ENCODE measurements at regions not wholly inside any gene's neighbourhood (a gene's known extent, or its start where the extent isn't known, plus 50 kb on each side); places are given as distances from the start of the nearest gene placed in this dataset.

GRCh38 chr7:94264756-94265155 lies 129.9 kb upstream of the COL1A2 start:
- peaks cover 1% of the 10 kb centered on the region for H3K27me3 Mint-ChIP-seq (ENCODE audit: insufficient read depth, low read depth, poor library complexity)

GRCh38 chr7:94265456-94265855 lies 129.2 kb upstream of the COL1A2 start:
- Histone ChIP-seq H3K27me3 (ENCODE audit: insufficient read depth) (no peaks in the 10 kb centered on the region), H4K20me1 (replicated peaks; ENCODE audit: insufficient read depth) (no peaks in the 10 kb centered on the region), H3K9me2 (ENCODE audit: insufficient read depth) (no peaks in the 10 kb centered on the region), H3K27ac (ENCODE audit: low read depth) (no peak overlapping the region), H2AFZ (no peak overlapping the region), H3K36me3 (ENCODE audit: insufficient read depth) (no peaks in the 10 kb centered on the region), H3K79me2 (replicated peaks; ENCODE audit: insufficient read depth) (no peaks in the 10 kb centered on the region), H3K4me2 (no peak overlapping the region), H3K4me1 (ENCODE audit: insufficient read depth) (no peaks in the 10 kb centered on the region), H3K4me3 (no peak overlapping the region), H3F3A (replicated peaks; ENCODE audit: low read depth) (no peaks in the 10 kb centered on the region)
- Mint-ChIP-seq H3K9me3 (no peaks in the 10 kb centered on the region), H3K4me1 (peaks cover 3% of the 10 kb centered on the region; the same call in 1 of the 3 replicates), H3K27ac (no peak overlapping the region), H3K4me3 (no peak overlapping the region), H3K27me3 (ENCODE audit: insufficient read depth, low read depth, poor library complexity) (peaks cover 1% of the 10 kb centered on the region), H3K36me3 (ENCODE audit: low read depth) (no peaks in the 10 kb centered on the region)
- TF ChIP-seq STAT1 (IDR thresholded peaks at IDR 0.05; ENCODE audit: unreplicated experiment) = no peak
- no peak for TF ChIP-seq ETS1 (IDR thresholded peaks at IDR 0.05)
- TF ChIP-seq CREB1 (CRISPR knock-in tag; IDR thresholded peaks at IDR 0.05; ENCODE audit: low read depth) = no peak
- TF ChIP-seq POLR2AphosphoS5 (IDR thresholded peaks at IDR 0.05; ENCODE audit: low read depth) = no peak
- TF ChIP-seq CTCF (conservative IDR thresholded peaks at IDR 0.05; ENCODE audit: low read depth in 2 of 2) = no peak
- no peak for TF ChIP-seq ZNF331 (CRISPR knock-in tag; IDR thresholded peaks at IDR 0.05; ENCODE audit: low read depth)
- TF ChIP-seq EZH2phosphoT487 (IDR thresholded peaks at IDR 0.05; ENCODE audit: unreplicated experiment) = no peak
- TF ChIP-seq NANOG (IDR thresholded peaks at IDR 0.05; ENCODE audit: borderline replicate concordance) = no peak
- TF ChIP-seq ZNF462 (CRISPR knock-in tag; IDR thresholded peaks at IDR 0.05) = no peak
- no peak for TF ChIP-seq ZNF114 (CRISPR knock-in tag; IDR thresholded peaks at IDR 0.05)
- TF ChIP-seq JUNB (IDR thresholded peaks at IDR 0.05; ENCODE audit: unreplicated experiment) = no peak
- ATAC-seq (no peak), DNase-seq (ENCODE audit: low spot score) (no peak)

More at GRCh38 chr7:94264756-94265155, 129.9 kb upstream of the COL1A2 start:
- H3F3A ChIP-seq (replicated peaks; ENCODE audit: low read depth) = no peaks in the 10 kb centered on the region
- no peak overlapping the region for H2AFZ ChIP-seq
- Mint-ChIP-seq H3K4me1 (peaks cover 3% of the 10 kb centered on the region; the same call in 1 of the 3 replicates), H3K4me3 (no peak overlapping the region), H3K9me3 (no peaks in the 10 kb centered on the region), H3K27ac (no peak overlapping the region), H3K36me3 (ENCODE audit: low read depth) (no peaks in the 10 kb centered on the region)
- H3K27me3 ChIP-seq (ENCODE audit: insufficient read depth) = no peaks in the 10 kb centered on the region
- TF ChIP-seq STAT1 (IDR thresholded peaks at IDR 0.05; ENCODE audit: unreplicated experiment) (no peak), ZNF114 (CRISPR knock-in tag; IDR thresholded peaks at IDR 0.05) (no peak), NANOG (IDR thresholded peaks at IDR 0.05; ENCODE audit: borderline replicate concordance) (no peak)
- no peaks in the 10 kb centered on the region for H3K79me2 ChIP-seq (replicated peaks; ENCODE audit: insufficient read depth)
- DNase-seq (ENCODE audit: low spot score) (no peak), ATAC-seq (no peak)
- no peak overlapping the region for H3K27ac ChIP-seq (ENCODE audit: low read depth)
- no peaks in the 10 kb centered on the region for H3K9me2 ChIP-seq (ENCODE audit: insufficient read depth)
- H3K4me1 ChIP-seq (ENCODE audit: insufficient read depth) = no peaks in the 10 kb centered on the region
- H4K20me1 ChIP-seq (replicated peaks; ENCODE audit: insufficient read depth) = no peaks in the 10 kb centered on the region
- no peaks in the 10 kb centered on the region for H3K36me3 ChIP-seq (ENCODE audit: insufficient read depth)
- no peak overlapping the region for H3K4me3 ChIP-seq
- no peak overlapping the region for H3K4me2 ChIP-seq
